Thoracic aorta (tissue), 2 donors: ENCODE measurements at regions not wholly inside any gene's neighbourhood (a gene's known extent, or its start where the extent isn't known, plus 50 kb on each side); places are given as distances from the start of the nearest gene placed in this dataset.

Experiments used
- ATAC-seq: fragments of 150-250 bp; one replicate; pipeline ENCODE4 v1.8.0; 2017; ENCODE audit warnings: low read depth; ENCODE audit not compliant: insufficient number of reproducible peaks, low FRiP score
- DNase-seq: peaks from one replicate; pipeline ENCODE4 v3.0.0-alpha.2; 2020; ENCODE audit warnings: low spot score
- H3K27ac ChIP-seq, 2 donors: fragments of 200-600 bp; sonication (generic); 1 replicate in 1 of 2; 2 replicates in 1 of 2; pipeline ENCODE4 v1.5.1; 2016; ENCODE audit warnings: mild to moderate bottlenecking in 2 of 2, moderate library complexity in 2 of 2
- H3K27me3 ChIP-seq: fragments of 200-600 bp; sonication (generic); replicated peaks from 2 replicates; pipeline ENCODE4 v1.6.0; 2016; ENCODE audit warnings: mild to moderate bottlenecking; ENCODE audit not compliant: insufficient read depth
- H3K36me3 ChIP-seq: fragments of 200-600 bp; sonication (generic); one replicate; pipeline ENCODE4 v1.5.1; 2016
- H3K4me1 ChIP-seq, 2 donors: fragments of 200-600 bp; sonication (generic); 1 replicate in 1 of 2; 2 replicates in 1 of 2; pipeline versions ENCODE4 v1.5.1 to v1.6.0; 2016; ENCODE audit warnings: low read depth in 2 of 2, mild to moderate bottlenecking in 1 of 2; ENCODE audit not compliant: control insufficient read depth in 1 of 2
- H3K4me3 ChIP-seq: fragments of 200-600 bp; sonication (generic); 2 replicates; pipeline ENCODE4 v1.5.1; 2016; ENCODE audit warnings: mild to moderate bottlenecking
- H3K9me3 ChIP-seq: fragments of 200-600 bp; sonication (generic); 2 replicates; pipeline ENCODE4 v1.5.1; 2016
- TF ChIP-seq, protein P1 (sequence below): fragments of 200-600 bp; sonication (generic); IDR thresholded peaks from one replicate; pipeline ENCODE4 v1.5.1; 2019; ENCODE audit warnings: antibody characterized with exemption

GRCh38 chr15:46526726-46527110 is 891.9 kb downstream of the SQOR start:
- Histone ChIP-seq H3K27ac (no peak overlapping the region), H3K36me3 (no peaks in the 10 kb centered on the region), H3K4me3 (no peak overlapping the region), H3K27me3 (no peaks in the 10 kb centered on the region), H3K4me1 (no peaks in the 10 kb centered on the region), H3K9me3 (no peaks in the 10 kb centered on the region)
- TF ChIP-seq, protein P1, sequence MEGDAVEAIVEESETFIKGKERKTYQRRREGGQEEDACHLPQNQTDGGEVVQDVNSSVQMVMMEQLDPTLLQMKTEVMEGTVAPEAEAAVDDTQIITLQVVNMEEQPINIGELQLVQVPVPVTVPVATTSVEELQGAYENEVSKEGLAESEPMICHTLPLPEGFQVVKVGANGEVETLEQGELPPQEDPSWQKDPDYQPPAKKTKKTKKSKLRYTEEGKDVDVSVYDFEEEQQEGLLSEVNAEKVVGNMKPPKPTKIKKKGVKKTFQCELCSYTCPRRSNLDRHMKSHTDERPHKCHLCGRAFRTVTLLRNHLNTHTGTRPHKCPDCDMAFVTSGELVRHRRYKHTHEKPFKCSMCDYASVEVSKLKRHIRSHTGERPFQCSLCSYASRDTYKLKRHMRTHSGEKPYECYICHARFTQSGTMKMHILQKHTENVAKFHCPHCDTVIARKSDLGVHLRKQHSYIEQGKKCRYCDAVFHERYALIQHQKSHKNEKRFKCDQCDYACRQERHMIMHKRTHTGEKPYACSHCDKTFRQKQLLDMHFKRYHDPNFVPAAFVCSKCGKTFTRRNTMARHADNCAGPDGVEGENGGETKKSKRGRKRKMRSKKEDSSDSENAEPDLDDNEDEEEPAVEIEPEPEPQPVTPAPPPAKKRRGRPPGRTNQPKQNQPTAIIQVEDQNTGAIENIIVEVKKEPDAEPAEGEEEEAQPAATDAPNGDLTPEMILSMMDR: no peak
- DNase-seq: no peak
- no peak for ATAC-seq

GRCh38 chr15:46543626-46544025 is 908.8 kb downstream of the SQOR start:
- Histone ChIP-seq H3K27me3 (no peaks in the 10 kb centered on the region), H3K36me3 (no peaks in the 10 kb centered on the region), H3K9me3 (no peaks in the 10 kb centered on the region), H3K4me3 (no peak overlapping the region), H3K27ac (no peak overlapping the region), H3K4me1 (no peaks in the 10 kb centered on the region)
- DNase-seq (no peak), ATAC-seq (no peak)
- TF ChIP-seq, protein P1: no peak

GRCh38 chr15:46548989-46549388 is 914.2 kb downstream of the SQOR start:
- H3K27ac ChIP-seq: no peak overlapping the region
- no peaks in the 10 kb centered on the region for H3K36me3 ChIP-seq
- H3K27me3 ChIP-seq: no peaks in the 10 kb centered on the region
- no peaks in the 10 kb centered on the region for H3K9me3 ChIP-seq
- no peak for DNase-seq
- no peak overlapping the region for H3K4me3 ChIP-seq
- no peak for ATAC-seq
- TF ChIP-seq, protein P1: no peak
- no peaks in the 10 kb centered on the region for H3K4me1 ChIP-seq

GRCh38 chr15:46552316-46552715 is 917.5 kb downstream of the SQOR start:
- no peaks in the 10 kb centered on the region for H3K36me3 ChIP-seq
- H3K4me3 ChIP-seq: no peak overlapping the region
- no peaks in the 10 kb centered on the region for H3K27me3 ChIP-seq
- no peak overlapping the region for H3K27ac ChIP-seq
- H3K4me1 ChIP-seq: no peaks in the 10 kb centered on the region
- ATAC-seq: no peak
- DNase-seq: no peak
- no peaks in the 10 kb centered on the region for H3K9me3 ChIP-seq
- TF ChIP-seq, protein P1: no peak

GRCh38 chr15:46555547-46555946 is 920.7 kb downstream of the SQOR start:
- TF ChIP-seq, protein P1: no peak
- DNase-seq: no peak
- H3K27me3 ChIP-seq: no peaks in the 10 kb centered on the region
- H3K36me3 ChIP-seq: no peaks in the 10 kb centered on the region
- no peak overlapping the region for H3K27ac ChIP-seq
- no peak for ATAC-seq
- H3K4me1 ChIP-seq: no peaks in the 10 kb centered on the region
- H3K9me3 ChIP-seq: no peaks in the 10 kb centered on the region
- H3K4me3 ChIP-seq: no peak overlapping the region
